ENCODE measurements at regions not wholly inside any gene's neighbourhood (a gene's known extent, or its start where the extent isn't known, plus 50 kb on each side); places are given as distances from the start of the nearest gene placed in this dataset.
A peak's percentile ranks its signal among the peaks of the same experiment; 100 is the strongest.
"Not testable (repeated sequence)": the region's sequence is repeated elsewhere in the genome, so short reads cannot be mapped to it uniquely, and the experiment has no call there.

GRCh38 chr11:45428541-45429230, 142.5 kb upstream of the SYT13 start:
- DNase-seq (ENCODE audit: low spot score) (no peak), ATAC-seq (no peak)
- intact Hi-C loops (cut with DNase I), result no loop called here

- ATAC-seq (no peak), DNase-seq (ENCODE audit: low spot score) (no peak)
- intact Hi-C loops (cut with DNase I), result no loop called here
Measured at GRCh38 chr11:45428116-45428515, 142.0 kb upstream of the SYT13 start.

- ATAC-seq, result no peak
- intact Hi-C loops (cut with DNase I), result no loop called here
- DNase-seq (ENCODE audit: low spot score), result peak; percentile 23
Measured at GRCh38 chr11:45424411-45425180, 138.5 kb upstream of the SYT13 start.

GRCh38 chr11:45423475-45424120, 137.5 kb upstream of the SYT13 start:
- intact Hi-C loops (cut with DNase I), result no loop called here
- ATAC-seq (no peak), DNase-seq (ENCODE audit: low spot score) (peak; percentile 47)

- intact Hi-C loops (cut with DNase I), result no loop called here
- ATAC-seq, result no peak
- peak; percentile 26 for DNase-seq (ENCODE audit: low spot score)
Measured at GRCh38 chr11:45423036-45423435, 136.9 kb upstream of the SYT13 start.

- DNase-seq (ENCODE audit: low spot score) (no peak), ATAC-seq (no peak)
- intact Hi-C loops (cut with DNase I), result no loop called here
Measured at GRCh38 chr11:45414088-45414487, 127.9 kb upstream of the SYT13 start.

GRCh38 chr11:45413156-45413858, 127.2 kb upstream of the SYT13 start:
- intact Hi-C loops (cut with DNase I), result no loop called here
- DNase-seq (ENCODE audit: low spot score) (no peak), ATAC-seq (no peak)

- DNase-seq (ENCODE audit: low spot score) (no peak), ATAC-seq (no peak)
- intact Hi-C loops (cut with DNase I), result no loop called here
Measured at GRCh38 chr11:45412521-45412920, 126.4 kb upstream of the SYT13 start.

GRCh38 chr11:45412051-45412471, 125.9 kb upstream of the SYT13 start:
- DNase-seq (ENCODE audit: low spot score), result no peak
- no peak for ATAC-seq
- intact Hi-C loops (cut with DNase I), result no loop called here

GRCh38 chr11:45411228-45411946, 125.2 kb upstream of the SYT13 start:
- ATAC-seq (no peak), DNase-seq (ENCODE audit: low spot score) (no peak)
- intact Hi-C loops (cut with DNase I), result no loop called here

- intact Hi-C loops (cut with DNase I), result no loop called here
- no peak for ATAC-seq
- no peak for DNase-seq (ENCODE audit: low spot score)
Measured at GRCh38 chr11:45410391-45411227, 124.5 kb upstream of the SYT13 start.

GRCh38 chr11:45409587-45409986, 123.4 kb upstream of the SYT13 start:
- ATAC-seq (no peak), DNase-seq (ENCODE audit: low spot score) (no peak)
- intact Hi-C loops (cut with DNase I), result no loop called here

GRCh38 chr11:45407226-45407625, 121.1 kb upstream of the SYT13 start:
- no peak for ATAC-seq
- peak; percentile 27 for DNase-seq (ENCODE audit: low spot score)
- intact Hi-C loops (cut with DNase I), result no loop called here

GRCh38 chr11:45405916-45406670, 120.0 kb upstream of the SYT13 start:
- DNase-seq (ENCODE audit: low spot score), result no peak
- no peak for ATAC-seq
- intact Hi-C loops (cut with DNase I), result no loop called here

- ATAC-seq; DNase-seq (ENCODE audit: low spot score); intact Hi-C loops (cut with DNase I): not testable (repeated sequence)
Measured at GRCh38 chr11:45403521-45403920, 117.4 kb upstream of the SYT13 start.

GRCh38 chr11:45402049-45402630, 116.0 kb upstream of the SYT13 start:
- no peak for ATAC-seq
- DNase-seq (ENCODE audit: low spot score), result peak; percentile 8
- intact Hi-C loops (cut with DNase I), result no loop called here

- intact Hi-C loops (cut with DNase I), result no loop called here
- DNase-seq (ENCODE audit: low spot score) (peak; percentile 2), ATAC-seq (no peak)
Measured at GRCh38 chr11:45400591-45400990, 114.5 kb upstream of the SYT13 start.

All from sciatic nerve (tissue), 2 donors.